ENCODE measurements at regions not wholly inside any gene's neighbourhood (a gene's known extent, or its start where the extent isn't known, plus 50 kb on each side); places are given as distances from the start of the nearest gene placed in this dataset.

DNA sequence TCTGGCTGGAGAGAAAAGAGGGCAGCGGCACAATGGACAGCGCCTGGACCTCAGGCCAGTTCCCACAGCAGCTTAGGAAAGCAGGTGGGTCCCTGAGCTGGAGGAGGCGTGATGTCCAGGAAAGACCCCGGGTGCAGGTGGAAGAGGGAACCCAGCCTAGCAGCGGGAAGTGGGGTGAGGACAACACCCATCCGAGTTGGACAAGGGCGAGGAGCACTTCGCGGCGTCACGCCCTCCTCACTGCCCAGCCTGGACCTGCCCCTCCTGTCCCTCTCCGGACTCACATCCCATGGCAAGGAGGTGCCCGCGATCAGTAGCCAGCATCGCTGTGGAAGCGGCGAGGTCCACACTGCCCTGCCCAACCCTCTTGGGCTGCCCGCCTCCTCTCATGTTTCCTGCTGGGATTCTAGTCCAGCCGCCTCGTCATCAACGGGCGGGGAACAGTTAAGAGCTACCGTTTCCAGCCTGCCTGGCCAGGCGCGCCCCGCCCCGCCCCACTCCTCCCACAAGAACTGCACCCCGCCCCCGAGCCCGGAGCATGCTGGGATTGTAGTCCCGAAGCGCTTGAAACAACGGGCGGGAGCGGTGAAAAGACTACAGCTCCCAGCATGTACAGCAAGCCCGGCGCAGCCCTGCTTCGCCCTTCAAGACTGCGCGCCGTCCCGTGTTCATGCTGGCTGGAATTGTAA lies 930.6 kb upstream of the ZNF722 start:
- TF ChIP-seq, protein P1, sequence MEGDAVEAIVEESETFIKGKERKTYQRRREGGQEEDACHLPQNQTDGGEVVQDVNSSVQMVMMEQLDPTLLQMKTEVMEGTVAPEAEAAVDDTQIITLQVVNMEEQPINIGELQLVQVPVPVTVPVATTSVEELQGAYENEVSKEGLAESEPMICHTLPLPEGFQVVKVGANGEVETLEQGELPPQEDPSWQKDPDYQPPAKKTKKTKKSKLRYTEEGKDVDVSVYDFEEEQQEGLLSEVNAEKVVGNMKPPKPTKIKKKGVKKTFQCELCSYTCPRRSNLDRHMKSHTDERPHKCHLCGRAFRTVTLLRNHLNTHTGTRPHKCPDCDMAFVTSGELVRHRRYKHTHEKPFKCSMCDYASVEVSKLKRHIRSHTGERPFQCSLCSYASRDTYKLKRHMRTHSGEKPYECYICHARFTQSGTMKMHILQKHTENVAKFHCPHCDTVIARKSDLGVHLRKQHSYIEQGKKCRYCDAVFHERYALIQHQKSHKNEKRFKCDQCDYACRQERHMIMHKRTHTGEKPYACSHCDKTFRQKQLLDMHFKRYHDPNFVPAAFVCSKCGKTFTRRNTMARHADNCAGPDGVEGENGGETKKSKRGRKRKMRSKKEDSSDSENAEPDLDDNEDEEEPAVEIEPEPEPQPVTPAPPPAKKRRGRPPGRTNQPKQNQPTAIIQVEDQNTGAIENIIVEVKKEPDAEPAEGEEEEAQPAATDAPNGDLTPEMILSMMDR (IDR thresholded peaks at IDR 0.05) = no peak
- ChIA-PET POLR2A (no interaction called here), CTCF (no interaction called here)
- no peak for ATAC-seq
- H3K36me3 Mint-ChIP-seq (ENCODE audit: low read depth) = no peaks in the 10 kb centered on the region
- H3K9me3 Mint-ChIP-seq = peaks cover 12% of the 10 kb centered on the region
- no peaks in the 10 kb centered on the region for H3K4me1 Mint-ChIP-seq (ENCODE audit: low read depth)
- H3K27ac Mint-ChIP-seq = no peak overlapping the region
- intact Hi-C loops (cut with micrococcal nuclease) = no loop called here
- no peak overlapping the region for H3K4me3 Mint-ChIP-seq
- no peaks in the 10 kb centered on the region for H3K27me3 Mint-ChIP-seq
- no peak for DNase-seq

DNA sequence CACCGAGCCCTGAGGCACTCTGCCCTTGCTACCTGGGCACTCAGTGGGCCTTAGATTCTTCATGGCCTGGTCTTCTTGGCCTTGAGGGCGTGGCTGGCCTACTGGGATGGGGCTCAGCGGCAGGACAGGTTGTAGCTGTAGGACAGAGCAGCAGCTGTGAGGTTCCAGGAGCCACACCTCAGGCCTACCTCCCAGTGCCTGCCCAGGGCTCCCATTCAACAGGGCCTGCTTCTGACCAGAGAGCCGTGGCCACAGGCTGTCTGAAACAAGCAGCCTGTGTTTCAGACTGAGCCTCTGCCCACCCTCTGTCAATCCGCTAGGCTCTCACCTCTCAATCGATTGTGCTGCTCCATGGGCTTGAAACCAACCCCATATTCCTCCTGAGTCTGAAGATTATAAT lies 928.0 kb upstream of the ZNF722 start:
- POLR2A ChIA-PET = no interaction called here
- CTCF ChIA-PET = no interaction called here

DNA sequence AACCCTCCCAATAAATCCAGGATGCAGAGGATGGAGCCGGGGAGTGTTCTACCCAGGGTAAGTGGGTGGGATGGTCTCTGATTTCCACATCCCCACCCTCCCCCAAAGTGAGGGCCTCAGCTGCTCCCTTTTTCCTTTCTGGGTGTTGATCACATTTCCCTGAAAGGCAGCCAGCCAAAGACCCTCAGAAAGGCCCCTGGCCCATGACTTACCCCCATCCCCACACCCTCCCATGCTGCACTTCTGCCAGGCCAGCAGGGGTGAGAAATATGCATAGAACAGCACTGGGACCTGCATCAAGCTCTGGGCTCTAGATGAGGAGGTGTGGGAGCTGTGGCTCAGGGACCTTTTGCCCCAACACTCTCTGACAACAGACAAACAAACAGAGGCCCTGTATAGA lies 927.3 kb upstream of the ZNF722 start:
- H3K36me3 Mint-ChIP-seq (ENCODE audit: low read depth) = no peaks in the 10 kb centered on the region
- TF ChIP-seq, protein P1 (IDR thresholded peaks at IDR 0.05) = no peak
- H3K9me3 Mint-ChIP-seq = peaks cover 13% of the 10 kb centered on the region
- no peaks in the 10 kb centered on the region for H3K27me3 Mint-ChIP-seq
- no peak overlapping the region for H3K4me3 Mint-ChIP-seq
- ChIA-PET POLR2A (no interaction called here), CTCF (no interaction called here)
- intact Hi-C loops (cut with micrococcal nuclease) = no loop called here
- DNase-seq (no peak), ATAC-seq (no peak)
- no peak overlapping the region for H3K27ac Mint-ChIP-seq
- no peaks in the 10 kb centered on the region for H3K4me1 Mint-ChIP-seq (ENCODE audit: low read depth)

More for the DNA sequence above, 928.0 kb upstream of the ZNF722 start:
- intact Hi-C loops (cut with micrococcal nuclease) = no loop called here
- no peak overlapping the region for H3K4me3 Mint-ChIP-seq
- DNase-seq (no peak), ATAC-seq (no peak)
- TF ChIP-seq, protein P1 (IDR thresholded peaks at IDR 0.05) = no peak
- H3K36me3 Mint-ChIP-seq (ENCODE audit: low read depth) = no peaks in the 10 kb centered on the region
- no peaks in the 10 kb centered on the region for H3K27me3 Mint-ChIP-seq
- no peak overlapping the region for H3K27ac Mint-ChIP-seq
- peaks cover 16% of the 10 kb centered on the region for H3K9me3 Mint-ChIP-seq
- no peaks in the 10 kb centered on the region for H3K4me1 Mint-ChIP-seq (ENCODE audit: low read depth)

DNA sequence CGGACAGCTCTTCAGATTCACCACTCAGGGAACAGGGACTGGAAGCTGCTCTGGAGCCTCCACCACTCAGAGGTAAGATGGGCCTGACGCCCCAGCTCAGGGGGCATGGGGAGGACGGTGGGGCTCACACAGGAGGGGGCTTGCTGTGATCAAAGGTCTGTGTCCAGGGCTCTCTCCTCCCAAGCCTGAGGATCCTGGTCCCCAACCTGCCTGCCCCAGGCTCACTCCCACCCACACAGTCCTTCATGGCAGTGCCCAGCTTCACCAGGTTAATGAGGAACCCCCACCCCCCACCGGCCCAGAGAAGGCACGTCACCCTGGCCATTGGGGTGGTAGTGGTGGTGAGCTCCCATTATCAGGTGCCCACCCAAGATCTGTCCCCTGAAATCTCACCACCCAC lies 926.7 kb upstream of the ZNF722 start:
- no peaks in the 10 kb centered on the region for H3K27me3 Mint-ChIP-seq
- ChIA-PET CTCF (no interaction called here), POLR2A (no interaction called here)
- H3K36me3 Mint-ChIP-seq (ENCODE audit: low read depth) = no peaks in the 10 kb centered on the region
- H3K4me3 Mint-ChIP-seq = no peak overlapping the region
- DNase-seq (no peak), ATAC-seq (no peak)
- intact Hi-C loops (cut with micrococcal nuclease) = no loop called here
- H3K4me1 Mint-ChIP-seq (ENCODE audit: low read depth) = no peaks in the 10 kb centered on the region
- H3K27ac Mint-ChIP-seq = no peak overlapping the region
- peaks cover 13% of the 10 kb centered on the region for H3K9me3 Mint-ChIP-seq
- TF ChIP-seq, protein P1 (IDR thresholded peaks at IDR 0.05) = no peak

DNA sequence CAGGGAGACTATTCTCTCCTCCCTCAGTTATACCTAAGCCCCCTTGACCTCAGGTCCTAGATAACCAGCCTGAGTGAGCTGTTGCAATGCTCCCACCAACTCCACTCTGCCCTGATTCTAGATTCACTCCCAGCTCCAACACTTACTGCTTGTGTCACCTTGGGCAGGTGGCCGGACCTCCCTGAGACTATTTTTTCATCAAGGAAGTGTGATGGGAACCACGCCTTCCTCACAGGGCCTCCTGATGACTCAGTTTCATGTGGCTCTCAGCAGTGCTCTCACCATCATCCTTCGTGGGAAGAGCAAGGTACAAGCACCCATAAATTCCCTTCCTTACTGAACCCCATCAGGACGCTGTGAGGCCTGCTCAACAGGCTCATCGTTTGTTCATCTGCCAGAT lies 925.8 kb upstream of the ZNF722 start:
- ChIA-PET POLR2A (no interaction called here), CTCF (no interaction called here)
- ATAC-seq (no peak), DNase-seq (no peak)
- H3K4me1 Mint-ChIP-seq (ENCODE audit: low read depth) = no peaks in the 10 kb centered on the region
- peaks cover 15% of the 10 kb centered on the region for H3K9me3 Mint-ChIP-seq
- no peak overlapping the region for H3K27ac Mint-ChIP-seq
- TF ChIP-seq, protein P1 (IDR thresholded peaks at IDR 0.05) = no peak
- intact Hi-C loops (cut with micrococcal nuclease) = no loop called here
- H3K36me3 Mint-ChIP-seq (ENCODE audit: low read depth) = no peaks in the 10 kb centered on the region
- H3K4me3 Mint-ChIP-seq = no peak overlapping the region
- H3K27me3 Mint-ChIP-seq = no peaks in the 10 kb centered on the region

All from activated CD8-positive, alpha-beta T cell treated with anti-CD3 and anti-CD28 coated beads for 36 hours (primary cell).